ENCODE measurements at regions not wholly inside any gene's neighbourhood (a gene's known extent, or its start where the extent isn't known, plus 50 kb on each side); places are given as distances from the start of the nearest gene placed in this dataset.

- TF ChIP-seq FOXK1 (CRISPR knock-in tag; IDR thresholded peaks at IDR 0.05) (no peak), ZNF532 (CRISPR knock-in tag; IDR thresholded peaks at IDR 0.05; ENCODE audit: borderline replicate concordance) (no peak), KAT7 (CRISPR knock-in tag; IDR thresholded peaks at IDR 0.05; ENCODE audit: borderline replicate concordance) (no peak), ATF3 (CRISPR knock-in tag; conservative IDR thresholded peaks at IDR 0.05) (no peak)
These were observed 708.8 kb downstream of the LTN1 start (continued) for GRCh38 chr21:28283641-28284490.

GRCh38 chr21:28282833-28283232, 709.8 kb downstream of the LTN1 start:
- no peak for TF ChIP-seq ZNF396 (CRISPR knock-in tag; IDR thresholded peaks at IDR 0.05; ENCODE audit: borderline replicate concordance)
- TF ChIP-seq NR3C1 (CRISPR knock-in tag; conservative IDR thresholded peaks at IDR 0.05; ENCODE audit: low read depth), result no peak
- no peak for TF ChIP-seq ZNF121 (CRISPR knock-in tag; IDR thresholded peaks at IDR 0.05)
- no peak for TF ChIP-seq NFE2L1 (CRISPR knock-in tag; IDR thresholded peaks at IDR 0.05)
- TF ChIP-seq ZBTB21 (CRISPR knock-in tag; IDR thresholded peaks at IDR 0.05; ENCODE audit: borderline replicate concordance), result no peak
- no peak for TF ChIP-seq AFF4 (CRISPR knock-in tag; IDR thresholded peaks at IDR 0.05; ENCODE audit: borderline replicate concordance)
- no peak for TF ChIP-seq ZNF263 (CRISPR knock-in tag; IDR thresholded peaks at IDR 0.05; ENCODE audit: low read depth)
- TF ChIP-seq ERG (CRISPR knock-in tag; IDR thresholded peaks at IDR 0.05), result no peak
- no peak for TF ChIP-seq MXD4 (CRISPR knock-in tag; IDR thresholded peaks at IDR 0.05; ENCODE audit: borderline replicate concordance)
- TF ChIP-seq SOX15 (CRISPR knock-in tag; IDR thresholded peaks at IDR 0.05), result no peak
- no peak for TF ChIP-seq ETV6 (CRISPR knock-in tag; IDR thresholded peaks at IDR 0.05)
- TF ChIP-seq PRDM15 (CRISPR knock-in tag; IDR thresholded peaks at IDR 0.05), result no peak
- Mint-ChIP-seq H3K4me1 (peaks cover 31% of the 10 kb centered on the region), H3K36me3 (no peaks in the 10 kb centered on the region; the same call in 1 of the 2 replicates), H3K27me3 (ENCODE audit: low read depth) (no peaks in the 10 kb centered on the region; the same call in 1 of the 2 replicates), H3K9me3 (peaks cover 5% of the 10 kb centered on the region), H3K27ac (no peak overlapping the region), H3K4me3 (no peak overlapping the region)
- ChIA-PET POLR2A (no interaction called here), CTCF (no interaction called here)
- no peak for ATAC-seq
- no peak for DNase-seq (ENCODE audit: low spot score)
